GM23338 (cell line): ENCODE measurements at regions not wholly inside any gene's neighbourhood (a gene's known extent, or its start where the extent isn't known, plus 50 kb on each side); places are given as distances from the start of the nearest gene placed in this dataset.

Experiments
- ATAC-seq: fragments of 200-7000 bp; cut with Tn5 transposase; 3 replicates; pipeline ENCODE4 v1.9.1; 2020
- DNase-seq: peaks from one replicate; pipeline ENCODE4 v3.0.0-alpha.2; 2015; ENCODE audit warnings: low spot score
- H2AFZ ChIP-seq: fragments of 200-600 bp; sonication (generic); 2 replicates; pipeline ENCODE4 v1.8.0; 2016; ENCODE audit warnings: antibody characterized with exemption, mild to moderate bottlenecking, moderate library complexity
- H3F3A ChIP-seq: fragments of 200-600 bp; sonication (generic); replicated peaks from 2 replicates; pipeline ENCODE4 v1.8.0; 2017; ENCODE audit warnings: antibody characterized with exemption, mixed run types, low read depth
- H3K27ac ChIP-seq: fragments of 200-600 bp; sonication (generic); 2 replicates; pipeline ENCODE4 v1.6.1; 2016; ENCODE audit warnings: low read depth
- H3K27me3 ChIP-seq: fragments of 200-600 bp; sonication (generic); 2 replicates; pipeline ENCODE4 v1.8.0; 2016; ENCODE audit warnings: mild to moderate bottlenecking, mixed run types, moderate library complexity; ENCODE audit not compliant: insufficient read depth
- H3K36me3 ChIP-seq: fragments of 200-600 bp; sonication (generic); 2 replicates; pipeline ENCODE4 v1.8.0; 2016; ENCODE audit warnings: mild to moderate bottlenecking; ENCODE audit not compliant: insufficient read depth
- H3K4me1 ChIP-seq: fragments of 200-600 bp; sonication (generic); 2 replicates; pipeline ENCODE4 v1.8.0; 2016; ENCODE audit warnings: mild to moderate bottlenecking, moderate library complexity; ENCODE audit not compliant: insufficient read depth
- H3K4me2 ChIP-seq: fragments of 200-600 bp; sonication (generic); 2 replicates; pipeline ENCODE4 v1.7.1; 2017; ENCODE audit warnings: mixed run types
- H3K4me3 ChIP-seq: fragments of 200-600 bp; sonication (generic); 2 replicates; pipeline ENCODE4 v1.6.1; 2016; ENCODE audit warnings: mixed run types
- H3K79me2 ChIP-seq: fragments of 200-600 bp; sonication (generic); replicated peaks from 2 replicates; pipeline ENCODE4 v1.8.0; 2017; ENCODE audit warnings: mild to moderate bottlenecking; ENCODE audit not compliant: insufficient read depth
- H3K9me2 ChIP-seq: fragments of 200-600 bp; sonication (generic); 2 replicates; pipeline ENCODE4 v1.8.0; 2017; ENCODE audit not compliant: insufficient read depth
- H4K20me1 ChIP-seq: fragments of 200-600 bp; sonication (generic); replicated peaks from 2 replicates; pipeline ENCODE4 v1.8.0; 2017; ENCODE audit warnings: mild to moderate bottlenecking; ENCODE audit not compliant: insufficient read depth
- H3K27ac Mint-ChIP-seq: 2 replicates; pipeline ENCODE4 v1.8.0; 2020; ENCODE audit warnings: inconsistent platforms, mild to moderate bottlenecking, moderate library complexity, mixed read lengths
- H3K27me3 Mint-ChIP-seq: 3 replicates; pipeline ENCODE4 v1.8.0; 2022; ENCODE audit warnings: low read depth, mild to moderate bottlenecking, moderate library complexity, mixed read lengths, inconsistent platforms; ENCODE audit not compliant: insufficient read depth, poor library complexity
- H3K36me3 Mint-ChIP-seq: 3 replicates; pipeline ENCODE4 v1.8.0; 2021; ENCODE audit warnings: low read depth, mild to moderate bottlenecking, inconsistent platforms, moderate library complexity, mixed read lengths
- H3K4me1 Mint-ChIP-seq: 3 replicates; pipeline ENCODE4 v1.8.0; 2020; ENCODE audit warnings: mild to moderate bottlenecking, inconsistent platforms, mixed read lengths
- H3K4me3 Mint-ChIP-seq: 3 replicates; pipeline ENCODE4 v1.8.0; 2021; ENCODE audit warnings: moderate library complexity, mild to moderate bottlenecking, inconsistent platforms, mixed read lengths
- H3K9me3 Mint-ChIP-seq: 3 replicates; pipeline ENCODE4 v1.8.0; 2020; ENCODE audit warnings: moderate library complexity, mild to moderate bottlenecking, inconsistent platforms, mixed read lengths
- CREB1 ChIP-seq: fragments of 250-450 bp; sonication (Bioruptor Pico); IDR thresholded peaks from 2 replicates; pipeline ENCODE4 v1.5.0; 2020; ENCODE audit warnings: low read depth, mild to moderate bottlenecking, moderate library complexity
- EZH2 ChIP-seq: fragments of 200-600 bp; sonication (generic); IDR thresholded peaks from one replicate; pipeline ENCODE4 v1.8.0; 2017; ENCODE audit warnings: antibody characterized with exemption, mild to moderate bottlenecking, low read depth; ENCODE audit not compliant: unreplicated experiment
- EZH2phosphoT487 ChIP-seq: fragments of 200-600 bp; sonication (generic); IDR thresholded peaks from one replicate; pipeline ENCODE4 v1.8.1; 2018; ENCODE audit warnings: antibody characterized with exemption; ENCODE audit not compliant: unreplicated experiment
- JUNB ChIP-seq: IDR thresholded peaks from one replicate; pipeline ENCODE4 v1.6.1; 2016; ENCODE audit warnings: antibody characterized with exemption; ENCODE audit not compliant: unreplicated experiment
- NANOG ChIP-seq: IDR thresholded peaks from 2 replicates; pipeline ENCODE4 v1.6.1; 2016; ENCODE audit warnings: antibody characterized with exemption, borderline replicate concordance
- POLR2AphosphoS5 ChIP-seq: IDR thresholded peaks from 2 replicates; pipeline ENCODE4 v1.6.1; 2016; ENCODE audit warnings: antibody characterized with exemption, low read depth
- STAT1 ChIP-seq: IDR thresholded peaks from one replicate; pipeline ENCODE4 v1.6.1; 2016; ENCODE audit warnings: antibody characterized with exemption; ENCODE audit not compliant: unreplicated experiment
- ZNF114 ChIP-seq: fragments of 250-450 bp; sonication (Bioruptor Pico); IDR thresholded peaks from 2 replicates; pipeline ENCODE4 v1.5.0; 2020; ENCODE audit warnings: mild to moderate bottlenecking, moderate library complexity
- ZNF331 ChIP-seq: fragments of 250-450 bp; sonication (Bioruptor Pico); IDR thresholded peaks from 2 replicates; pipeline ENCODE4 v1.5.0; 2020; ENCODE audit warnings: low read depth, mild to moderate bottlenecking, moderate library complexity
- ZNF462 ChIP-seq: fragments of 250-450 bp; sonication (Bioruptor Pico); IDR thresholded peaks from 2 replicates; pipeline ENCODE4 v1.5.0; 2020; ENCODE audit warnings: mild to moderate bottlenecking, moderate library complexity
- TF ChIP-seq, protein P1 (sequence below): IDR thresholded peaks from one replicate; pipeline ENCODE4 v1.6.1; 2018; ENCODE audit warnings: antibody characterized with exemption; ENCODE audit not compliant: unreplicated experiment
- TF ChIP-seq, protein P2 (sequence below), 2 experiments: fragments of 200-600 bp in 1 of 2; sonication (generic) in 1 of 2; conservative IDR thresholded peaks; 2 replicates each; pipeline versions ENCODE4 v1.5.1 to v1.6.1; 2016 to 2017; ENCODE audit warnings: antibody characterized with exemption in 2 of 2, low read depth in 2 of 2, mild to moderate bottlenecking in 2 of 2, moderate library complexity in 1 of 2
- TF ChIP-seq, protein P3 (sequence below): IDR thresholded peaks from 2 replicates; pipeline ENCODE4 v1.6.1; 2016; ENCODE audit warnings: antibody characterized with exemption

DNA sequence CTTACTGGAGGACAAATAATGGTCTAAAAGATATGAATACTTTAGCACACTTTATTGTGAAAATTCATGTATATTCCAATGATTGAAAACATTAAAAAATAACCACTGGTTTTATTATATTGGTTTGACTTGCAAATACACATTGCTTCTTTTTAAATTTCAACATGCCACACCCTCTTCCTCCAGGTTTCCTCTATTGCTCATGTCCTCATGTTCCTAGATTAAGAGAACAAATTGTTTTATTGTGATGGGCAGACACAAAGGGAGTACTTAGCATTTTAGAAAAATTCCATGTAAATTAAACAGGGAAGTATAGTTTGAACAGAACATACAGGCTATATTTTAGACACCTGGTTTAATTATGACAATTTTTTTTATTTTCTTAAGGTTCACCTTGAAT, 230.6 kb upstream of the GPRIN3 start:
- Histone ChIP-seq H3K4me3 (no peak overlapping the region), H3K36me3 (no peaks in the 10 kb centered on the region), H3K9me2 (no peaks in the 10 kb centered on the region; the same call in 1 of the 2 replicates), H2AFZ (no peak overlapping the region), H3K27ac (no peak overlapping the region), H3K4me1 (peaks cover 6% of the 10 kb centered on the region), H4K20me1 (no peaks in the 10 kb centered on the region), H3F3A (no peaks in the 10 kb centered on the region), H3K4me2 (no peak overlapping the region), H3K27me3 (no peaks in the 10 kb centered on the region), H3K79me2 (no peaks in the 10 kb centered on the region)
- DNase-seq (no peak), ATAC-seq (no peak)
- H3K9me3 Mint-ChIP-seq = no peaks in the 10 kb centered on the region
- H3K27me3 Mint-ChIP-seq = no peaks in the 10 kb centered on the region
- no peak overlapping the region for H3K27ac Mint-ChIP-seq
- H3K4me3 Mint-ChIP-seq = no peak overlapping the region
- TF ChIP-seq, protein P1, sequence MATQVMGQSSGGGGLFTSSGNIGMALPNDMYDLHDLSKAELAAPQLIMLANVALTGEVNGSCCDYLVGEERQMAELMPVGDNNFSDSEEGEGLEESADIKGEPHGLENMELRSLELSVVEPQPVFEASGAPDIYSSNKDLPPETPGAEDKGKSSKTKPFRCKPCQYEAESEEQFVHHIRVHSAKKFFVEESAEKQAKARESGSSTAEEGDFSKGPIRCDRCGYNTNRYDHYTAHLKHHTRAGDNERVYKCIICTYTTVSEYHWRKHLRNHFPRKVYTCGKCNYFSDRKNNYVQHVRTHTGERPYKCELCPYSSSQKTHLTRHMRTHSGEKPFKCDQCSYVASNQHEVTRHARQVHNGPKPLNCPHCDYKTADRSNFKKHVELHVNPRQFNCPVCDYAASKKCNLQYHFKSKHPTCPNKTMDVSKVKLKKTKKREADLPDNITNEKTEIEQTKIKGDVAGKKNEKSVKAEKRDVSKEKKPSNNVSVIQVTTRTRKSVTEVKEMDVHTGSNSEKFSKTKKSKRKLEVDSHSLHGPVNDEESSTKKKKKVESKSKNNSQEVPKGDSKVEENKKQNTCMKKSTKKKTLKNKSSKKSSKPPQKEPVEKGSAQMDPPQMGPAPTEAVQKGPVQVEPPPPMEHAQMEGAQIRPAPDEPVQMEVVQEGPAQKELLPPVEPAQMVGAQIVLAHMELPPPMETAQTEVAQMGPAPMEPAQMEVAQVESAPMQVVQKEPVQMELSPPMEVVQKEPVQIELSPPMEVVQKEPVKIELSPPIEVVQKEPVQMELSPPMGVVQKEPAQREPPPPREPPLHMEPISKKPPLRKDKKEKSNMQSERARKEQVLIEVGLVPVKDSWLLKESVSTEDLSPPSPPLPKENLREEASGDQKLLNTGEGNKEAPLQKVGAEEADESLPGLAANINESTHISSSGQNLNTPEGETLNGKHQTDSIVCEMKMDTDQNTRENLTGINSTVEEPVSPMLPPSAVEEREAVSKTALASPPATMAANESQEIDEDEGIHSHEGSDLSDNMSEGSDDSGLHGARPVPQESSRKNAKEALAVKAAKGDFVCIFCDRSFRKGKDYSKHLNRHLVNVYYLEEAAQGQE = no peak
- TF ChIP-seq EZH2 (no peak), CREB1 (CRISPR knock-in tag) (no peak), EZH2phosphoT487 (no peak), STAT1 (no peak), JUNB (no peak), POLR2AphosphoS5 (no peak), ZNF114 (CRISPR knock-in tag) (no peak), ZNF462 (CRISPR knock-in tag) (no peak), ZNF331 (no peak), NANOG (no peak)
- TF ChIP-seq, protein P2, sequence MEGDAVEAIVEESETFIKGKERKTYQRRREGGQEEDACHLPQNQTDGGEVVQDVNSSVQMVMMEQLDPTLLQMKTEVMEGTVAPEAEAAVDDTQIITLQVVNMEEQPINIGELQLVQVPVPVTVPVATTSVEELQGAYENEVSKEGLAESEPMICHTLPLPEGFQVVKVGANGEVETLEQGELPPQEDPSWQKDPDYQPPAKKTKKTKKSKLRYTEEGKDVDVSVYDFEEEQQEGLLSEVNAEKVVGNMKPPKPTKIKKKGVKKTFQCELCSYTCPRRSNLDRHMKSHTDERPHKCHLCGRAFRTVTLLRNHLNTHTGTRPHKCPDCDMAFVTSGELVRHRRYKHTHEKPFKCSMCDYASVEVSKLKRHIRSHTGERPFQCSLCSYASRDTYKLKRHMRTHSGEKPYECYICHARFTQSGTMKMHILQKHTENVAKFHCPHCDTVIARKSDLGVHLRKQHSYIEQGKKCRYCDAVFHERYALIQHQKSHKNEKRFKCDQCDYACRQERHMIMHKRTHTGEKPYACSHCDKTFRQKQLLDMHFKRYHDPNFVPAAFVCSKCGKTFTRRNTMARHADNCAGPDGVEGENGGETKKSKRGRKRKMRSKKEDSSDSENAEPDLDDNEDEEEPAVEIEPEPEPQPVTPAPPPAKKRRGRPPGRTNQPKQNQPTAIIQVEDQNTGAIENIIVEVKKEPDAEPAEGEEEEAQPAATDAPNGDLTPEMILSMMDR (conservative IDR thresholded peaks at IDR 0.05; ENCODE audit: low read depth in 2 of 2) = no peak
- TF ChIP-seq, protein P3, sequence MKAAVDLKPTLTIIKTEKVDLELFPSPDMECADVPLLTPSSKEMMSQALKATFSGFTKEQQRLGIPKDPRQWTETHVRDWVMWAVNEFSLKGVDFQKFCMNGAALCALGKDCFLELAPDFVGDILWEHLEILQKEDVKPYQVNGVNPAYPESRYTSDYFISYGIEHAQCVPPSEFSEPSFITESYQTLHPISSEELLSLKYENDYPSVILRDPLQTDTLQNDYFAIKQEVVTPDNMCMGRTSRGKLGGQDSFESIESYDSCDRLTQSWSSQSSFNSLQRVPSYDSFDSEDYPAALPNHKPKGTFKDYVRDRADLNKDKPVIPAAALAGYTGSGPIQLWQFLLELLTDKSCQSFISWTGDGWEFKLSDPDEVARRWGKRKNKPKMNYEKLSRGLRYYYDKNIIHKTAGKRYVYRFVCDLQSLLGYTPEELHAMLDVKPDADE = no peak
- H3K36me3 Mint-ChIP-seq = no peaks in the 10 kb centered on the region
- H3K4me1 Mint-ChIP-seq = peaks cover 11% of the 10 kb centered on the region; the same call in 2 of the 3 replicates
